SK-N-SH (cell line): ENCODE measurements at regions not wholly inside any gene's neighbourhood (a gene's known extent, or its start where the extent isn't known, plus 50 kb on each side); places are given as distances from the start of the nearest gene placed in this dataset.

Experiments used
- CTCF ChIA-PET: fragments of 300-600, 350-600 bp; formaldehyde crosslinking; extraction: SDS; loops from one replicate; lab custom pipeline; 2021; lab: Yijun Ruan, JAX
- POLR2A ChIA-PET: fragments of 350-600 bp; sonication (Branson Sonifier 250); formaldehyde crosslinking; extraction: SDS; loops from one replicate; lab custom pipeline; 2020; ENCODE audit warnings: antibody characterized with exemption, inconsistent platforms; lab: Yijun Ruan, JAX
- DNase-seq: peaks from one replicate; pipeline ENCODE4 v3.0.0; 2012
- H2AFZ ChIP-seq: fragments of 200-600 bp; sonication (generic); 2 replicates; pipeline ENCODE4 v1.8.1; 2016; ENCODE audit warnings: antibody characterized with exemption, mild to moderate bottlenecking, low read depth
- H3F3A ChIP-seq: fragments of 200-600 bp; sonication (generic); replicated peaks from 2 replicates; pipeline ENCODE3; 2016; ENCODE audit warnings: antibody characterized with exemption, mild to moderate bottlenecking; ENCODE audit not compliant: insufficient read depth
- H3K27ac ChIP-seq, 2 experiments: fragments of 200-500 bp in 1 of 2; fragments of 200-600 bp in 1 of 2; sonication (Bioruptor generic) in 1 of 2; sonication (generic), shearing (Covaris generic) in 1 of 2; 2 replicates each; pipeline versions ENCODE4 v1.5.1 to v1.6.1; 2014 to 2016; ENCODE audit warnings: low read depth in 2 of 2, inconsistent platforms in 1 of 2, low read length in 1 of 2, mild to moderate bottlenecking in 1 of 2, mixed read lengths in 1 of 2
- H3K27me3 ChIP-seq: fragments of 200-600 bp; sonication (generic), shearing (Covaris generic); 2 replicates; pipeline ENCODE4 v1.6.1; 2016; ENCODE audit warnings: mixed run types; ENCODE audit not compliant: insufficient read depth
- H3K36me3 ChIP-seq, 2 experiments: fragments of 200-500 bp in 1 of 2; fragments of 200-600 bp in 1 of 2; sonication (Bioruptor generic) in 1 of 2; sonication (generic) in 1 of 2; replicated peaks in 1 of 2; 2 replicates each; pipeline versions ENCODE3 to v1.5.1; 2014 to 2016; ENCODE audit warnings: low read length in 1 of 2, mild to moderate bottlenecking in 1 of 2; ENCODE audit not compliant: insufficient read depth in 2 of 2, control insufficient read depth in 1 of 2
- H3K4me1 ChIP-seq, 2 experiments: fragments of 200-500 bp in 1 of 2; fragments of 200-600 bp in 1 of 2; sonication (Bioruptor generic) in 1 of 2; sonication (generic), shearing (Covaris generic) in 1 of 2; 2 replicates each; pipeline versions ENCODE4 v1.5.1 to v1.6.1; 2014 to 2016; ENCODE audit warnings: low read depth in 1 of 2, low read length in 1 of 2, mixed run types in 1 of 2; ENCODE audit not compliant: insufficient read depth in 2 of 2, control insufficient read depth in 1 of 2
- H3K4me2 ChIP-seq: fragments of 200-600 bp; sonication (generic), shearing (Covaris generic); 2 replicates; pipeline ENCODE4 v1.6.1; 2017; ENCODE audit warnings: mixed run types
- H3K4me3 ChIP-seq, 2 experiments: fragments of 200-500 bp in 1 of 2; fragments of 200-600 bp in 1 of 2; sonication (Bioruptor generic) in 1 of 2; sonication (generic), shearing (Covaris generic) in 1 of 2; 2 replicates each; pipeline versions ENCODE4 v1.5.1 to v1.8.1; 2014 to 2016; ENCODE audit warnings: low read depth in 2 of 2, inconsistent platforms in 1 of 2, low read length in 1 of 2, mild to moderate bottlenecking in 1 of 2, mixed read lengths in 1 of 2, moderate library complexity in 1 of 2
- H3K79me2 ChIP-seq: fragments of 200-600 bp; sonication (generic); 2 replicates; pipeline ENCODE4 v1.8.1; 2017; ENCODE audit warnings: mild to moderate bottlenecking; ENCODE audit not compliant: insufficient read depth
- H3K9ac ChIP-seq: fragments of 200-600 bp; sonication (generic); 2 replicates; pipeline ENCODE4 v1.6.1; 2017; ENCODE audit warnings: mixed run types
- H3K9me2 ChIP-seq: fragments of 200-600 bp; sonication (generic); 2 replicates; pipeline ENCODE4 v1.6.1; 2017; ENCODE audit warnings: mixed run types
- H3K9me3 ChIP-seq: fragments of 200-600 bp; sonication (generic); 2 replicates; pipeline ENCODE4 v1.6.1; 2017; ENCODE audit warnings: mixed run types, mild to moderate bottlenecking, moderate library complexity
- H4K20me1 ChIP-seq: fragments of 200-600 bp; sonication (generic); 2 replicates; pipeline ENCODE4 v1.6.1; 2017; ENCODE audit warnings: mild to moderate bottlenecking, mixed run types; ENCODE audit not compliant: insufficient read depth
- CHD2 ChIP-seq: fragments of 150-350 bp; IDR thresholded peaks from 2 replicates; pipeline ENCODE4 v1.6.1; 2018; ENCODE audit warnings: low read length; ENCODE audit not compliant: partially characterized antibody
- FOSL2 ChIP-seq: IDR thresholded peaks from 2 replicates; pipeline ENCODE4 v1.4.0; 2012; ENCODE audit warnings: low read depth, mild to moderate bottlenecking, moderate library complexity, borderline replicate concordance
- GATA2 ChIP-seq: sonication (generic); formaldehyde crosslinking; IDR thresholded peaks from 2 replicates; pipeline ENCODE4 v1.5.0; 2020; ENCODE audit warnings: mild to moderate bottlenecking, missing genetic modification reagents
- JUND ChIP-seq: IDR thresholded peaks from 2 replicates; pipeline ENCODE4 v1.4.0; 2012
- NRF1 ChIP-seq: IDR thresholded peaks from 2 replicates; pipeline ENCODE4 v1.6.1; 2012; ENCODE audit warnings: low read depth, mild to moderate bottlenecking, low read length
- PBX3 ChIP-seq: IDR thresholded peaks from 2 replicates; pipeline ENCODE4; 2012
- REST ChIP-seq: IDR thresholded peaks from 2 replicates; pipeline ENCODE4 v1.6.1; 2012; ENCODE audit warnings: mild to moderate bottlenecking, low read depth, low read length, moderate library complexity
- SIN3A ChIP-seq: IDR thresholded peaks from 2 replicates; pipeline ENCODE4 v1.6.1; 2012; ENCODE audit warnings: low read depth, mild to moderate bottlenecking, low read length, moderate library complexity, borderline replicate concordance
- SMC3 ChIP-seq: IDR thresholded peaks from 2 replicates; pipeline ENCODE4 v1.6.1; 2012; ENCODE audit warnings: low read depth, low read length, improper control_type of control experiment
- TCF12 ChIP-seq: IDR thresholded peaks from 2 replicates; pipeline ENCODE4 v1.4.0; 2012
- USF2 ChIP-seq: fragments of 150-350 bp; IDR thresholded peaks from 2 replicates; pipeline ENCODE4 v1.6.1; 2017; ENCODE audit warnings: antibody characterized with exemption, low read length, low read depth, borderline replicate concordance
- YY1 ChIP-seq: IDR thresholded peaks from 2 replicates; pipeline ENCODE4 v1.4.0; 2012; ENCODE audit warnings: low read depth, mild to moderate bottlenecking
- ZBTB33 ChIP-seq: IDR thresholded peaks from 2 replicates; pipeline ENCODE4 v1.4.0; 2012; ENCODE audit warnings: low read depth, borderline replicate concordance
- WGBS: methylation state at CpG from one replicate; pipeline ENCODE4 v1.1.6; 2017; ENCODE audit warnings: low lambda C conversion rate; 5-methylcytosine and 5-hydroxymethylcytosine counted together

- Histone ChIP-seq H3K9me2 (no peaks in the 10 kb centered on the region), H3K27ac (no peak overlapping the region), H3K27me3 (no peaks in the 10 kb centered on the region), H3K4me2 (no peak overlapping the region), H3K4me1 (peaks cover 10 to 39% of the 10 kb centered on the region in 2 experiments; a peak in 3 of 4 replicates), H3K79me2 (no peaks in the 10 kb centered on the region), H3K4me3 (no peak overlapping the region), H2AFZ (no peak overlapping the region), H3K9me3 (no peaks in the 10 kb centered on the region), H4K20me1 (no peaks in the 10 kb centered on the region), H3K9ac (no peak overlapping the region), H3F3A (no peaks in the 10 kb centered on the region), H3K36me3 (no peaks in the 10 kb centered on the region)
- TF ChIP-seq USF2: no peak
- no peak for TF ChIP-seq REST
- no peak for TF ChIP-seq TCF12
- TF ChIP-seq CHD2: no peak
- TF ChIP-seq SIN3A: no peak
- no peak for TF ChIP-seq JUND
- TF ChIP-seq PBX3: no peak
- no peak for TF ChIP-seq SMC3
- TF ChIP-seq YY1: no peak
- TF ChIP-seq NRF1: no peak
- no peak for TF ChIP-seq FOSL2
- TF ChIP-seq ZBTB33: no peak
- TF ChIP-seq GATA2 (CRISPR knock-in tag): no peak
- 77% methylated on average over 6 of the region's 6 CpGs for WGBS
- CTCF ChIA-PET: interaction anchor here (0.9 kb wide), 1 partner anchor 74 kb away, joined by 4 read pairs; no protein-coding TSS in a partner anchor
- POLR2A ChIA-PET: interaction anchor here (1.5 kb wide), 1 partner anchor 81 kb away, joined by 3 read pairs; no protein-coding TSS in a partner anchor
- no peak for DNase-seq
Measured at GRCh38 chr14:71240171-71240570, 332.9 kb downstream of the PCNX1 start.
